ENCODE measurements at regions not wholly inside any gene's neighbourhood (a gene's known extent, or its start where the extent isn't known, plus 50 kb on each side); places are given as distances from the start of the nearest gene placed in this dataset.
"Not testable (repeated sequence)": the region's sequence is repeated elsewhere in the genome, so short reads cannot be mapped to it uniquely, and the experiment has no call there.

DNA sequence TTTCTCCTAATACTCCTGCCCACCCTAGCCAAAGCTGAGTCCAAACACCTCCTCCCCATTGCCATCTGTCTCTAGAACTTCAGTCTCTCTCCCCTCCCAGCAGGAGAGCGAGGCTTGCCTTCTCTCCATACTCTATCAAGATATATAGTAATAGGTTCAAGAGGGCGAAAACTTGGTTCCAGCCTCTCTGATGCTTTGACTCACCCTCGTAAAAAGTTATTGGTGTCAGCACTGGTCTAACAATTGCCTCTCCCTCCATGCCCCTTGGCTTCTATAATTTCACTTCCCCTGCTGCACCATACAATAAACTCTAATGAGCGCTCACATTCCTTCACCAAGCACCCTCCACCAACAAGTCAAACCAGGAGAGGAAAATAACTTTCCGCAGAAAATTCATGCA lies 797.3 kb downstream of the BCL11A start:
- no peak for DNase-seq

DNA sequence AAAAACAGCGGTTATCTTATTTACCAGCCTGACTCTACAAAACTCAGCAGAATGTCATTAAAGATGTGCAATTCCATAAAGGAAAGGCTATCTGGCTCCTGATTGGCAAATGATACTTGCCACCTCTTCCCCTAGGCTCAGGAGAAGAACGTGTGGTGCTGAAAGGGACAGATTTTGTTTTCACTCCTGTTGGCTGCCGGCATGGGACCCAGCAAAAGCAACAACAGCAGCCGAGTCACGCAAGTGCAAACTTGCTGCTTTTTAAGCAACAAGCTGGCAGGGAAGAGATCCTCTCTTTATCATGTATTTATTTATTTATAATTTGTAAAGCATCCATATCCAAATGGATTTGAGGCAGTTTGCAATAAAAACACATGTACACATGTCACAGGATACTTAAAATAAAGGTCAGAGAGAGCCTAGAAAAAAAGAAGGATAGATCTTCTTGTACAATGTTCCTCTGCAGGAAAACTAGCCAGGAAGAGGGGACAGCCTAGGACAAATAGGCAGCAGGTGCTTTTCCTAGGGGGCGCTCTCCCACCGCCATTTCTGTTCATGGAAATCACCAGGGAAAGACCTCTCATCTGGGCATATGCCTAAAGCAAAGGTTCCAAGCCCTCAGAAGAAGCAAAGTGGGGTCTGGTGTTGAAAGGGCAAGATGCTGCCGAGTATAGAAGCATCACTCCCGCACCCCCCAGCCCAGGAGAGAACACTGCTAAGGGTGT lies 799.3 kb downstream of the BCL11A start:
- DNase-seq = no peak

DNA sequence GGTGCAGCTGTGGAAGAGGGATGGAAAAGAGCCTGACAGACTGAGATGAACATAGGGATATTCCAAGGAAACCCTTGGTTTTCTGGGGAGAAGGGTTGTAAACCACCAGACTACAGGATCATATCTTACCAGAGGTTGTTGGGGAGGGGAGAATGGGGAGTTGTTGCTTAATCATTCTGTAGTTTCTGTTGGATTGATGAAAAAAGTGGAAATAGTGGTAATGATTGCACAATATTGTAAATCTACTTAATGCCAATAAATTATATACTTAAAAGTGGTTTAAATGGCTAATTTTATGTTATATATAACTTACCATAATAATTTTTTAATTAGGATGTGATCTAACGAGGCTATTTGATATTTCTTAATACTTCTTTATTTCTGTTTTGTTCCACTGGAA lies 800.9 kb downstream of the BCL11A start:
- no peak for DNase-seq

DNA sequence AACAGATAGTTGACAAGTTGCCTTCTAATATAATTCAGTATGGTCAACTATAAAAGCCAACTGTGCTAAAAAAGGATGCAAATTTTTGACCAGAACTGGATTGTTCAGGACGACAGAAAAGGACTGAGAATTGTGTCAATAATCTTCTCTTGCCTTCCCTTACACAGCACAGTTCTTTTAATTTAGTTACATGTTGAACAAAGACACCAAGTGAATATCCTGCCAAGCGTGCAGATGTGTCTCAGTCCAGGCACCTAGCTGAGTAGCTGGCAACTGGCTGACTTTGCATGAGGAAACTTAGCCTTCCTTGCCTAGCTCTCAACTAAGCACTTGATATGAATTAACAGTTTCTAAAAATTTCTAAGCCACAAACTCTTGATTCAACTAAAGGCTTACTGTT lies 801.4 kb downstream of the BCL11A start:
- no peak for DNase-seq

DNA sequence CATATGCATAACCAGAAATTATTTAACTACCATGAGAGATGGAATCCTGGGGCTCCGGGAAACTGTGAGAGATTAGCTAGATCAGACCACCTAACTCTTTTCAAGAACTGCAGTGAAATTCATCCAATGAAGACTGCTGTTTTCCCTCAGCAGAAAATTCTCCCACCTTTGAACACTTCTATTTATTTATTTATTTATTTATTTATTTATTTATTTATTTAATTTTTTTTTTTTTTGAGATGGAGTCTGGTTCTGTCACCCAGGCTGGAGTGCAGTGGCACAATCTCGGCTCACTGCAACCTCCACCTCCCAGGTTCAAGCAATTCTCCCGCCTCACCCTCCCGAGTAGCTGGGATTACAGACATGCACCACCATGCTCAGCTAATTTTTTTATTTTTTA lies 802.2 kb downstream of the BCL11A start:
- DNase-seq = not testable (repeated sequence)

DNA sequence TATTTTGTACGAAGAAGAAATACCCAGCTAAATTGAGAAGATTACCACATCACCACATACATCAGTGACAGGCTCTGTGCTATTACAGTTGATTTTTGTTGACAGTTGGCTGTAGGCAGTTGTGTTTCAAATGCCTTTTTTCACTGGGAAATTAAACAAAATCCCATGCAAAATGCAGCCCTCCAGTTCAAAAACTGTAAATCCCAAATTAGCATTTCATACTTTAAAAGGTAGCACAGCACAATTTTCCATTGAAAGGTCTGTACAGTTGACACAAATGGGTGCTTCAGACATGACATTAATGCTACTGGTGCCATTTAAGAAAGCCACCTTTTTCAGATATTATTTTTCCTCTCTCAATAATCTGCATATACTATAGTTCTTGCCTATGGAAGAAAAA lies 807.2 kb downstream of the BCL11A start:
- no peak for DNase-seq

DNA sequence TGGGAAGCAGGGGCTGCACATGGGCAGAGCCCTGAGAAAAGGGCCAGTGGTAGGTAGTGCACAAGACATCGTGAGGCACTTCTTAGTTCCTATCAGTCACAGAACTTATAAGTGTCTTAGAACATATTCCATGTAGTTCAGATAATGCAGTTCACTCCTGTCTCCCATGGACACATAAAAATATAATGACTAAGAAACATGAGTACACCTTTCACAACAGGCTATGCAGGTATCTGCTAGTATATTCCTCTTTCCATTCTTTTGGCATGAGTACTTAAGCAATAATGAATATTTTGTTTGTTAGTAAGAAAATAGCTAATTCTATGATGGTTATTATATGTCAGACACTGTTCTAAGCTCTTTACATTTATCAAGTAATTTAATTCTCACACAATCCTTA lies 808.4 kb downstream of the BCL11A start:
- no peak for DNase-seq

DNA sequence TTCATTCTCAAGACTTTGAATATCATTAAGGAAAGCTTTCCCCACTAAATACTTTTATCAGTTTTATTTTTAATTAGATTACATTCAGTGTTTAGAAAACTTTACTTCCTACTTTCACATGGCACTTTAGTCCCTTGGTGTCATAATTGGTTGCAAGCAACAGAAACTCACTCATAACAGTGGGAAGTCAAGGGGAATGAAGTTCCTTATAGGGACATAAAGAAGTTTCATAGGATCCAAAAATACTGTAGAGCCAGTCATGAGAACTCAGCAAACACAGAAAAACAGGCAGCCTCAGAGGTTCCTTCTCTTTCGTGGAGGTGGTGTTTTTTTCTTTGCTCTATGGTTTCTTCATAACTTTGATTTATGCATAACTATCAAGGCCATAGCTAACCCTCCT lies 809.0 kb downstream of the BCL11A start:
- no peak for DNase-seq

DNA sequence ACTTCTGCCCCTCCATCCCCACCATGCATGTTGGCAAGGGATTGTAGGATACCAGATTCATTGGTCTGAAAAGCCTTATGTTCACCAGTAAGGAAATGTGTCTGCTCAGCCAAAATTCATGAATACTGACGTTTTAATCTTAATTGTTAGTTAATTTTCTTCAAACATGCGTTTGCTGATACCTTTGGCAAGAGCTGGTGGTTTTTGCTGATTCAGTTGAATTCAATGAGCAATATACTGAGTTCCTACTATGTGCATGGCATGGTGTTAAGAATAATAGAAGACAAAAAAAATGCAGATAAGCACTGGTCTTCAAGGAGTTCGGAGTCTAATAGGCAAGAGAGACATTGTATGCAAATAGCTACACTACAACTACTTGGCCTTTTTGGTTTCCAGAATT lies 811.6 kb downstream of the BCL11A start:
- no peak for DNase-seq

DNA sequence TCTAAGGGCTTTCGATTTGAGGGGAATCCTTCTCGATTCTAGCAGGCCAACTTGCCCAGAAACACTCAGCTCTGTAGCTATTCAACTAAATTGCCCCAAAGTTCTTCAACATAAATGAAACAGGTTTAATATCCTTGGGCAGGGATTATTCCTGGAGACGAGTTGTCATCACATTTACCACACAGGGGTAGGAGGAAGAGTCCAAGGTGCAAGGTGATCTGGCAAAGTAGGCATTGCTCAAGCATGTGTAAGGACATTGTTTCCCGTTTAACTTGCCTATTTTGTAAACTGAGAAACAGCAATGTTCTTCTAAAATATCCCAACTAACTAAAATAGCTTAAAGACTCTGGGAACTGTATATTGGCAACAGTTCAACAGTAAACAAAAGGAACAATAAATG lies 814.3 kb downstream of the BCL11A start:
- no peak for DNase-seq

DNA sequence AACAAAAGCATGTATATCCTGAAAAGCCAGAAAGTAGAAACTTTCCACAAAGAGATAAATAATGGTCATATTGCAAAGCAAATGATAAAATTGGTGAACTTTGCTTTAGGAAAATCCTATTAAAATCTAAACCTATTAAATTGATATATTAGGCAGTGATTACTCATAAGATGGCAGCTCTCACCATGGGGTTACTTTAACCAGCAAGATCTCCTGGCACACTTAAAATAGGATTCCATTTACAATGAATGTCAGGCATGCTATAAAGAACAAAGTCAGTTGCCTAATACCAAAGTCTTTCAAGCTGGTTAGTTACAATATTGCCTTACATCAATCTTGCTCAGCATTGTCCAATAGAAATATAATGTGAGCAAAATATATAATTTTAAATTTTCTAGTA lies 816.2 kb downstream of the BCL11A start:
- DNase-seq = no peak

DNA sequence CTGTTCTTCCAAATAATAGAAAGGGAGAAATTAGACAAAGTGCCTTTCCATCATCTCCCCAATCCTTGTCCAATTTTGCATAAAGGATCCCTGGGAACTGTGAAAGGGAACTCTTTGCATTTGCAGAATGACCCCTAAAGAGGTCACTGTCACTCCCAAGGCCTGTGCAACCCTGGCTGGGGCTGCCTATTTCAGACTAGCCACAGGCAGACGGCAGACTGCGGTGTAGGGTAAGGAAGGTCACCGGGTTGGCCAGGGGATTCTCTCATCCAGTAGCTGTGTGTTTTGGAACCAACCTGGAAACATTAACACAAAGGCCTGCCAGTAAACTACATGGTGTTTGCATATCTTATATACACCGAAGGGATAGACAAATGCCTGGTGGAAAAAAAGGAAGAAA lies 818.7 kb downstream of the BCL11A start:
- DNase-seq = no peak

DNA sequence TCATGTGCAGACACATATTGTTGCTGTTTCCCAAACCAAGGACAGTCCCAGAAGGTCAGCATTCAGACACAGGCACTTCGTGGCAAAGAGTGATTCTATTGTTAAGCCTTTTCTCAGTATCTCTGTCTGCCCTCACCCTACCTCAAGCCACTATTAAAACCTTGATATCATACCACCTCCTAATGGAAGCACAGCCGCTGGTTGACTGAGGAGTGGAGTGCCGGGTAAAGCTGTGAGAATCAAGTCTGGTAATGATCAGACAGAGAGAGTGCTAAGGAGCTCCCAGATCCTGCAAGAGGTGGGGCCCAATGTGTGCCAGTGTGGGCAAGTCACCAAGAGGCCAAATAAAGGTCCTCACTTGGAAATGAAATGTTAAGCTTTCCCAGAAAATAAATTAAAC lies 819.5 kb downstream of the BCL11A start:
- DNase-seq = no peak

DNA sequence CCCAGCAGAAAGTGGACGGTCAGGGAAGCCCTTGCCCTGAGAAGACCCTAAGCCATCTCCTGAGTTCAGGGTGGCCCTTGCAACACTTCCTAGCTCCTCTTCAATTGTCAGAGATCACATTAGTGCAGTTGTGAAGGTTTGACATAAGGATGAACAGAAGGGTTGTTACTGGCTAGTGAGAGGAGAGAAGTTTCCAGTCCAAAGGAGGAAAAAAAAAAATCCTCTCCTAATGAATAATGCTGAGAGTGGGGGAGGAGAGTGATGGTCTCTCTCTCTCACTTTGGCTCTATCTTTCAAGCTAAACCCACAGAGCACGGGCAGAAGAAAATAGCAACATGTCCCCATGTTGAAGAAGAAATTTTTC lies 819.9 kb downstream of the BCL11A start:
- DNase-seq = no peak

DNA sequence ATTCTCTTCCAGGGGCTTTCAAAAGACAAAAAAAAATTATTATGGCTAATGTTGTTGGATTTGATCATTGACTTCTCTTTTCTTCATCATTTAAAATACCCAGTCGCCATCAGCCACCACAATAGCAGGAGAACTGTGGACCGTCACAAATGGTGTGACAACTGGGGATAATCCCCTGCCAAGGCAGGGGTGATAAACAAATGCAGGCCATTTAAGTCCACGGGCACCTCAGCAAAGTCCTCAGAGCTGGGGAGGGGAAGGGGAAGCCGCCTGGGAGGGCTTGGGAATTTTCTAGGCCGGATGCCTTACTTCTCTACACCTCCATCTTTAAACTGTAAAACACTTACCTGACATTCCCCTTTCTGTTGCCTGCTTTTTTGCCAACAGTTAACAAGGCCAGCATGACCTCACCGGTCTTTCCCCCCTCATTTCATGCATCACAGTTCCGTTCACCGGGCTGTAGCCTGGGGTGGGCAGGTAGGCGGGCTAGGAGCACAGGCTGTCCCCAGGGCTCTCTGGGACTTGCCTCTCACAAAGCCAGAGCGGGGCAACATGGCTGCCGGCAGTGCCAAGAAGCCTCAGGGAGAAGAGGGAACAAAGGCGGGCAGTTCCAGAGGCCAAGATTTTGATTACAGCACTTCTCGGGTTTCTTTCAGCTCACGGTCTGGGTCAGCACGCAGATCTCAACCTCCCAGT lies 820.4 kb downstream of the BCL11A start:
- DNase-seq = no peak

DNA sequence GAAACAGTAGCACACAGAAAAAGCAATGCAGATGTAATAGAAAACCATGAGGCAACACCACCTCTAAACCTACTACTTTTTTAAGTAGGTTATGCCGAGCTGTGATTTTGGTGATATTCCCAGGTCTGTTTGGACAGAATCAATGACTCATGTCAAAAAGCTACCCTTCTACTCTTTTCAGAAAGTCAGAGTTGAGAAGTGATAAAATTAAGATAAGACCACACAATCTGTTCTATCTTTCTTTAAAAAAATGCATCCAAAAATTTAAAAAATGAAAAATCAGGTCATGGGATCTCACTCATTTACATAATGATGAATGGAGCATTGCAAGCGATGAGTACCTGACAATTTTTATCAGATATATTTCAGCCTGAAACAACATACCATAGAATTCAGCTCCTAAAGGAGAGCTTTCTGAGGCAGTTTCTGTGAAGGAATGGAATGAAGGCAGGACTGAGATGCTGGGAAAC lies 826.3 kb downstream of the BCL11A start:
- no peak for DNase-seq

DNA sequence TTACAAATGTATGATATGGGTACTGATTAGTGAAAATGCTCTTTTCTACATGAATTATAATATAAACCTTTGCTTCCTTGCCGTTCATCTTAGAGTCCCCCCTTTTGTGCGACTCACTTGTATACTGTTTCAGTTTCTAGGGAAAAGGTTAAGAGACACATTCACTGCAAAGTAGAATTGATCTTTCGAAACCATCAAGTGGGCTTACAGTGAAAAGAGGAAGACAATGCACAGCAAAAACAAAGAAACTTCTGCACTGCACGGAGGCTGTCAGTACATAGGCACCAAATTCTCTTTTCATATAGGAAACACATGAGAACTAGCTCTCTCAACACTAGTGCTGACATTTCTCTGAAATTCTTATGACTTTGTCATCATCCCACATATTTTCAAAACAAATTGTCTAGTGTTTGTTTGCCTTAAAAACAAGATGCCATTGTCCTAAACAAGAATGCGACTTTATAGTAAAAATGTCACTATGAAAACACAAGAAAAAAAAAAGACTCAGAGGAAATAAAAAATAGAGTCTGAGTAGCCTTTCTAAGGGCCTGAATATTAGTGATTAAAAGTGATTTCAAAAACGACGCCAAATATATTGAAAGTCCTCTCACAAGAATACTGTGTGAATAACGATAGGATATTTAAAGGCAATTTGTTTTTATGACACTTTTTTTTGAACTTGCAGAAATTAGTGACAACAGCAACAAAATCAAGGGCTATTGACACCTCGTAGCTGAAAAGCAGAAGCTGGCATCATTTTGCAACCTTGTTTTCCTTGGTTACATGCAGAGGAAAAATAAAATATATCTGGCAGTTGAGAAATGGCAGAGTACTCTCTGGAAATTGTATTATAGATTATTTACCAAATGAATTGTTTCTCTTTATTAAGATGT lies 827.0 kb downstream of the BCL11A start:
- no peak for DNase-seq

DNA sequence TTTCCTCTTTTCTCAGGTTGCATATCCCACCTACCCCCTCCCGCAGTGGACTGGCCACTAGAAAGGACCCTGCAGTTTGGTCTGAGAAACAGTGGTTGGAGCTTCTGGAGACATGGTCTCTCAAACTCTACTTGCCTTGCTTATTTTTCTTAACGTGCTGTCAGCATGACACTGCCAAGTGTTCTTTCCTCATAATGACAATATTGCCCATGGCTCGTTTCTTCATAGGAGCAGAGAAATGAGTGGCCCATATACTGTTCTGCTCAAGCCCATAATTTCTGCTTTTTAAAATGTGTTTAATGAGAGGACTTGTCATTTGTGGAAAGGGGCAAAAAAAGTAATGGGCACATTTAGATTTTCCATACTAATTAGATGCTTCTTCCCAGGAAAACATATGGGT lies 828.7 kb downstream of the BCL11A start:
- no peak for DNase-seq

DNA sequence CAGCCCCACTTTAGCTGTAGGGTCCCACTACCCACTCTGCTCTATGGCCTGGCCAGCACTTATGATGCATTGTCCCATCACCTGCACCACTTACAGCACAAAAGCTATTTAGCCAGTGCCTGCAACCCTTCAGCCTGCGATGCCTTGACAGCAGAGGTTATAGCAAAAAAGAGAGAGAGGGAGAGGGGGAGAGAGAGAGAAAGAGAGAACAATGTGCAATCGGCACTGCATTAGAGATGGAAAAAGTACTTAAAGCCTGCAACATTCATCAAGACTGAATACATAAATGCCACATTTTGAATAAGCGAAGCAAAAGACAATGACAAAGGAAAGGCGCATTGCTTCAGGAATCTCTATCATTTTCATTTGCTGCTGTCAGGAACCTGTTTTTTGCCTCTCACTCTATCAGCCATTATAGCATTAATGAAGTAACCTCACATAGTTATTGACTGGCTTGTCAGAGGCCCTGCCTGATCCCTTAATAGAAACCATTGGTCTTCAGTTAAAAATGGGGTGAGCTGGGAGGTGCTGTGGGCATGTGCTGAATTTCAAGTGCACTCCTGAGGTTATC lies 833.1 kb downstream of the BCL11A start:
- DNase-seq = no peak

DNA sequence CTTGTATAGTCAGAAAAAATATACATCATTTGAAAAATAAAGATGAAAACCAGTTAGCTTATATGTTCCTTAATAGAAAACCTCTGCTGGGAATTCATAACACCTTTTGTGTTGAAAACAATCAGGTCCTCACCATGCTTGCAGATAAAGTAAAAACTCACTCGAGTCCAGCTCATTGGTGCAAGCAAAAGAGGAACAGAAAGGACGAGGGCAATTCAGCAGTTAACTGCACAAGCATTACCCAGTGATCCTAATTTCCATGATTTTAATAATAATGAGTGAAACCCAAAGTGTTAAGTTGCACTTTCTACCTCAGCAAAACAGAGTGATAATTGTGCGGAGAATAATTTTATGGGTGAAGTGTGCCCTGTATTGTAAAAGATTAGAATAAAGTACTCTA lies 839.9 kb downstream of the BCL11A start:
- no peak for DNase-seq

DNA sequence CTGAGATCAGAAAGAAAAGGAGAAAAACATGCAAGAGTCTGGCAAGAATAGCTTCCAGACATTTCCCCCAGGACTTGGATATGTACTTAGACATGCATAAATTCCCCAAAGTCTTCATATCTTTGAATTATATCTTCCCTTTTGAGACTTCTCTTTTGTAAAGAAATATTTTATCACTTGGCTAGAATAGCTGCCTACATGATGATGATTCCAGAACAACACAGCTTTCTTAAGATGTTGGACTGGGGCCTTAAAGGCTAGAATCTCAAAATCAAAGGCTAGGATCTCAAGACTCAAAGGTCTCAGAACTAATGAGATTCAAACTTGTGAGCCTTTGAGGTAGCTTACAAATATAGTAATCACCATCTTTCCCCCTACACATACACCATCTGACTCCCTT lies 842.3 kb downstream of the BCL11A start:
- no peak for DNase-seq

DNA sequence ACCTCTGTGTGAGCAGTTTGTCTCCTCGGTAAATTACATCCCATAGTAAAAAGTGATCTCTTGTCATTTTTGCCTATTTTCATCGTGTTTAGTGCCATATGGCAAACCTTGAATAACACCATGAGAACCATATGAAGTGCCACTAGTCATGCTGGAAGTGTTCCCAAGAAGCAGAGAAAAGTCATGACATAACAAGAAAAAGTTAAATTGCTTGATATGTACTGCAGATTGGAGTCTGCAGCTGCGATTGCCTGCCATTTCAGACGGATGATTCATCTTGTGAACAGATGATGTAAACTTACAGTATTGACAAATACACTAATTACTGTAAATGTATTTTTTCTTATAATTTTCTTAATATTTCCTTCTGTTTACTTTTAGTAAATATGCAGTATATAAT lies 846.7 kb downstream of the BCL11A start:
- DNase-seq = no peak

DNA sequence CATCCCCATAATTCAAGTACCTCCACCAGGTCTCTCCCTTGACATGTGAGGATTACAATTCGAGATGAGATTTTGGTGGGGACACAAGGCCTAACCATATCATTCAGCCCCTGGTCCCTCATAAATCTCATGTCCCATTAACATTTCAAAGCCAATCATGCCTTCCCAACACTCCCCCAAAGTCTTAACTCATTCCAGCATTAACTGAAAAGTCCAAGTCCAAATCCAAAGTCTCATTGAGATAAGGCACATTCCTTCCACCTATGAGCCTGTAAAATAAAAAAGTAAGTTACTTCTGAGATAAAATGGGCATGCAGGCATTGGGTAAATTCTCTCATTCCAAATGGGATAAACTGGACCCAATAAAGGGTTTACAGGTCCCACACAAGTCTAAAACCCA lies 849.7 kb downstream of the BCL11A start:
- DNase-seq = no peak

DNA sequence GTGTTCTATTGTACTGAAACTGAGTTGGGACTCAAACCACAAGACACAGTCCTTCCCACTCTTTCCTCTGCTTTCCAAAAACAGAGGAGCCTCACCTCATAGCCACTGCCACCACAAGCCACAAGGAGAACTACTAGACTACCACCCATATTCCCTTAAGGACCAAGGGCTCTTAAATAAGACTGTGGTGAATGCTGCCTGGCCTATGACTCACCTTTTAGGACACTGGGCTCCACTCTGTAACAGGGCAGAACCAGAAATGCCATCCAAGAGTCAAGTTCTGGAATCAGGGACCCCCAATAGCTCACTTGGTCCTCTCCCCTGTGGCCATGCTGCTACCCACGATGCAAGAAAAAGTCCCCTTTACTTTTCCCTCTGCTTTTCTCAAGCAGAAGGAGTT lies 851.4 kb downstream of the BCL11A start:
- DNase-seq = no peak
